Stomach (tissue), 8 donors: ENCODE measurements at regions not wholly inside any gene's neighbourhood (a gene's known extent, or its start where the extent isn't known, plus 50 kb on each side); places are given as distances from the start of the nearest gene placed in this dataset.

ENCODE experiments used
- DNase-seq, 2 donors: peaks; one replicate each; pipeline versions ENCODE4 v3.0.0 to v3.0.0-alpha.2; 2013 to 2019
- H3K27ac ChIP-seq, 5 donors: fragments of 200-600 bp in 4 of 5; sonication (generic) in 4 of 5; one replicate each; pipeline ENCODE4 v1.5.1; 2013 to 2019; ENCODE audit warnings: mild to moderate bottlenecking in 1 of 5, moderate library complexity in 1 of 5
- H3K27me3 ChIP-seq, 3 donors: fragments of 200-600 bp; sonication (generic); one replicate each; pipeline ENCODE4 v1.5.1; 2017 to 2019; ENCODE audit warnings: mixed run types in 1 of 3
- H3K36me3 ChIP-seq, 4 donors: fragments of 200-600 bp; sonication (generic); 1 replicate in 3 of 4; 2 replicates in 1 of 4; pipeline ENCODE4 v1.5.1; 2016 to 2019
- H3K4me1 ChIP-seq, 4 donors: fragments of 200-600 bp; sonication (generic); one replicate each; pipeline ENCODE4 v1.5.1; 2016 to 2019
- H3K4me3 ChIP-seq, 4 donors: fragments of 200-600 bp; sonication (generic) in 3 of 4; one replicate each; pipeline ENCODE4 v1.5.1; 2016 to 2019; ENCODE audit warnings: mild to moderate bottlenecking in 1 of 4
- H3K9me3 ChIP-seq, 4 donors: fragments of 200-600 bp; sonication (generic); one replicate each; pipeline ENCODE4 v1.5.1; 2016 to 2019
- EP300 ChIP-seq: sonication (generic); formaldehyde crosslinking; IDR thresholded peaks from one replicate; pipeline ENCODE4 v1.6.1; 2017; ENCODE audit warnings: antibody characterized with exemption
- POLR2A ChIP-seq, 4 donors: fragments of 450-650 bp; IDR thresholded peaks; one replicate each; pipeline ENCODE4 v1.6.1; 2016; ENCODE audit warnings: antibody characterized with exemption in 4 of 4, control low read depth in 2 of 4, mild to moderate bottlenecking in 1 of 4, moderate library complexity in 1 of 4
- POLR2AphosphoS5 ChIP-seq, 3 donors: sonication (generic); formaldehyde crosslinking; IDR thresholded peaks; one replicate each; pipeline ENCODE4 v1.6.1; 2016; ENCODE audit warnings: antibody characterized with exemption in 3 of 3
- WGBS, 5 donors: extraction: QIAGEN DNeasy Blood & Tissue Kit in 3 of 5; methylation state at CpG; one replicate each; pipeline versions ENCODE4 v1.1.5 to v1.1.7; 2013 to 2018; 5-methylcytosine and 5-hydroxymethylcytosine counted together
- intact Hi-C: fragments of 100-400 bp; cut with DNase I; formaldehyde crosslinking; loops from one replicate; pipeline ENCODE4 v1.15.1; 2023; ENCODE audit warnings: low total_unique reads
- TF ChIP-seq, protein P1 (sequence below), 7 experiments: fragments of 450-650 bp in 4 of 7; fragments of 200-600 bp in 3 of 7; sonication (generic) in 3 of 7; IDR thresholded peaks; one replicate each; pipeline ENCODE4 v1.5.1; 2016 to 2019; ENCODE audit warnings: antibody characterized with exemption in 7 of 7, control low read depth in 2 of 7, mild to moderate bottlenecking in 1 of 7
- donor health status: healthy with polysubstance abuse.
- donor health status: Bipolar disorder and iron deficiency.
- donor health status: healthy.

GRCh38 chr17:33987162-33987561 lies 267.9 kb upstream of the CCL2 start:
- intact Hi-C loops = no loop called here
- Histone ChIP-seq H3K9me3 (no peaks in the 10 kb centered on the region), H3K4me3 (no peak overlapping the region), H3K36me3 (no peaks in the 10 kb centered on the region), H3K4me1 (peaks cover 0 to 9% (median 3%) of the 10 kb centered on the region in 4 donors), H3K27ac (no peak overlapping the region), H3K27me3 (no peaks in the 10 kb centered on the region)
- TF ChIP-seq, protein P1, sequence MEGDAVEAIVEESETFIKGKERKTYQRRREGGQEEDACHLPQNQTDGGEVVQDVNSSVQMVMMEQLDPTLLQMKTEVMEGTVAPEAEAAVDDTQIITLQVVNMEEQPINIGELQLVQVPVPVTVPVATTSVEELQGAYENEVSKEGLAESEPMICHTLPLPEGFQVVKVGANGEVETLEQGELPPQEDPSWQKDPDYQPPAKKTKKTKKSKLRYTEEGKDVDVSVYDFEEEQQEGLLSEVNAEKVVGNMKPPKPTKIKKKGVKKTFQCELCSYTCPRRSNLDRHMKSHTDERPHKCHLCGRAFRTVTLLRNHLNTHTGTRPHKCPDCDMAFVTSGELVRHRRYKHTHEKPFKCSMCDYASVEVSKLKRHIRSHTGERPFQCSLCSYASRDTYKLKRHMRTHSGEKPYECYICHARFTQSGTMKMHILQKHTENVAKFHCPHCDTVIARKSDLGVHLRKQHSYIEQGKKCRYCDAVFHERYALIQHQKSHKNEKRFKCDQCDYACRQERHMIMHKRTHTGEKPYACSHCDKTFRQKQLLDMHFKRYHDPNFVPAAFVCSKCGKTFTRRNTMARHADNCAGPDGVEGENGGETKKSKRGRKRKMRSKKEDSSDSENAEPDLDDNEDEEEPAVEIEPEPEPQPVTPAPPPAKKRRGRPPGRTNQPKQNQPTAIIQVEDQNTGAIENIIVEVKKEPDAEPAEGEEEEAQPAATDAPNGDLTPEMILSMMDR (IDR thresholded peaks at IDR 0.05) = no peak
- TF ChIP-seq EP300 (no peak), POLR2A (IDR thresholded peaks at IDR 0.05) (no peak), POLR2AphosphoS5 (IDR thresholded peaks at IDR 0.05) (no peak)
- WGBS, 5 donors = 85 to 92% (median 90%) methylated on average over 2 of the region's 2 CpGs
- DNase-seq = no peak

DNA sequence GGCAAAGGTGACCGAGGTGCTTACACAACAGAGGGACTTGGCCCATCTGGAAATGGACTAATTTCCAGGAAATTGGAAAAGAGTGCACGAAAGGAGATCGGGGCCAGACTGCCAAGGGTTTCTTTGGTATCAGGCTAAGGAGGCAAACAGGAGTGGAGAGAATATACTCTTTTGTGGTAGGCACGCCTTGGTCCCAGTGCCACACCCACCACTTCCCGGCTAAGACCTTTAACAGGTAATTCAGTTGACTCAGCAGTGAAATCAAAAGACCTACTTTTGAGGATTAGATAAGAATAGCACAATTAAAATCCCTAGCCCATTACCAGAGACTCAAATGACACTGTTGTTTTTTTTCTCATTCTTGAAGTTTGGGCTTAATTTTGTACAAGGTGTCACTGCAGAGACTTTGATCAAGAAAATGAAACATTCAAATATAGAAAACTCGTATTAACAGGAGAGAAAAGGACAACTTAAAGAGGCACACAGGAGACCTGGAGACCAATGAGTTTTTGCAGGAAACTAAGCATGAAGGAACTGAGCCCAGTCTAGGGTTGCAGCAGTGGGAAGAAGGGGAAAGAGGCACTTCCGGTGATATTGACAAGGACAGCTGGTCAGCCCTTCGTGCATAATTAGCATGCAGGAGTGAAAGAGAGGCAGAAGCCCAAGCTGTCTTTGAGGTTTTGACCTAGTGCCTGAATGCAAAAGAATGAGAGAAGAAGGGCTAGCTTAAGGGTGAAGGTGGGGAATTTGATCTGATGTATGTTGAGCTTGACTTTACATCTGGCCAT lies 265.5 kb upstream of the CCL2 start:
- peaks cover 0 to 9% (median 3%) of the 10 kb centered on the region in 4 donors for H3K4me1 ChIP-seq
- no peak overlapping the region for H3K4me3 ChIP-seq
- H3K9me3 ChIP-seq = no peaks in the 10 kb centered on the region
- intact Hi-C loops = no loop called here
- H3K27ac ChIP-seq = peak overlapping the region in 3 of 5 donors; percentile 37 to 64 (median 50)
- no peaks in the 10 kb centered on the region for H3K36me3 ChIP-seq
- WGBS, 5 donors = 26 to 41% (median 38%) methylated on average over 8 of the region's 8 CpGs
- TF ChIP-seq, protein P1 (IDR thresholded peaks at IDR 0.05) = no peak
- no peak for TF ChIP-seq POLR2A (IDR thresholded peaks at IDR 0.05)
- peak in 2 of 3 donors; percentile 20 to 22 for TF ChIP-seq POLR2AphosphoS5 (IDR thresholded peaks at IDR 0.05)
- TF ChIP-seq EP300 = no peak
- H3K27me3 ChIP-seq = no peaks in the 10 kb centered on the region
- DNase-seq = peak; percentile 49 to 71

DNA sequence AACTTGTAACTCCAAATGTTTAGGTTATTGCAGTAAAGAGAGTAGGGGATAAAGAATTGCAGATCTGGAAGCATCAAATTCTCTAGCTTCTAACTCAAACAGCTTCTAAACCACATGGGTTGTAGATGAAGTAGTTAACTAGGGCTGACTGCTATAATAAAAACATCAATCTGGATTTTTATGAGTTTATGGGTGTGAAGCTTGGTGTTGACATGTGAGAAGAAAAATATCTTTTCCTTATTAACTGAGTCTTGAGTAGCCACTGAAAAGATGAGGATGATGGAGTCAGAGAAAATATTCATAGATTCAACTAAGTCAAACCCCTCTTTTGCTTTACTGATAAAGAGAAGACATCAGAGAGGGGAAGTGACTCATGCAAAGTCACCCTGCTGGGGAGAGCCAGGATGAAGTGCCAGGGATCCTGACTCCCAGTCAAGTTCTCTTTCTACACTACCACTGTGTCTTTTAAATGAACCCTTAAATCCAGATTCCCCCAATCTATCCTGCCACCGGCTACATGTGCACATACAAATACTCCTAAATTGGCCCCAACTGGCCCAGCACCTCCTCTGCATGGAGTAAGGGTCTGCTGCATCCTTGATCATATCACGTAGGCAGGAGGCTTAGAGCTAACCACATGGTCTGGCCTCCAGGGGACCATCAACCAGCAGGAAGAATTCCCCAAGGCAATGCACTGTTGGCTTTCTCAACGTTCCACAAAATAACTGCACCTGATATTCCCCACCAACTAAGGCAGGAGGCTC lies 264.0 kb upstream of the CCL2 start:
- Histone ChIP-seq H3K27me3 (no peaks in the 10 kb centered on the region), H3K4me1 (peaks cover 0 to 9% (median 3%) of the 10 kb centered on the region in 4 donors), H3K4me3 (no peak overlapping the region), H3K27ac (no peak overlapping the region), H3K36me3 (no peaks in the 10 kb centered on the region), H3K9me3 (no peaks in the 10 kb centered on the region)
- TF ChIP-seq POLR2A (IDR thresholded peaks at IDR 0.05) = no peak
- no peak for TF ChIP-seq EP300
- TF ChIP-seq POLR2AphosphoS5 (IDR thresholded peaks at IDR 0.05) = no peak
- TF ChIP-seq, protein P1 (IDR thresholded peaks at IDR 0.05) = no peak
- intact Hi-C loops = no loop called here
- WGBS, 5 donors = 62 to 89% (median 76%) methylated on average over 3 of the region's 3 CpGs
- no peak for DNase-seq

DNA sequence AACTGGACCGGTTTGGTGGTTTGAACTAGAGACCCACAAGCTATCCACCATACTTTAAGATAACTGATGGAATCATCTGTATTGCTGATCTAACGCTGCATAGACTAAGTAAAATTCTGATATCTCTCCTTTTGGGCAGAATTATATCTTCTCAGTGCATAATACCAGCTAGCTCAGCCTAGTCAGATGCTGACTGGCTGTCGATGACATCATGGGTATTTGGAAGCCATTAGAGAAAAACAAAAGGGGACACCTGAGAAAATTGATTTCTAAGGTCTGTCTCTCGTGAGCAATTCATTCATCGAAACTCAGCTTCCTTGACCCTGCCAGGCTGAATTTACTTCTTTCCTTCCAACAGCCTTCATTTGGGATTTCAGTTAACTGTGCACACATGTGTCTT lies 263.0 kb upstream of the CCL2 start:
- H3K4me1 ChIP-seq = peaks cover 0 to 9% (median 3%) of the 10 kb centered on the region in 4 donors
- H3K36me3 ChIP-seq = no peaks in the 10 kb centered on the region
- intact Hi-C loops = no loop called here
- DNase-seq = no peak
- no peaks in the 10 kb centered on the region for H3K27me3 ChIP-seq
- H3K9me3 ChIP-seq = no peaks in the 10 kb centered on the region
- H3K27ac ChIP-seq = no peak overlapping the region
- 74 to 95% (median 76%) methylated on average over 5 of the region's 5 CpGs for WGBS, 5 donors
- H3K4me3 ChIP-seq = no peak overlapping the region
- no peak for TF ChIP-seq POLR2A (IDR thresholded peaks at IDR 0.05)
- TF ChIP-seq EP300 = no peak
- no peak for TF ChIP-seq POLR2AphosphoS5 (IDR thresholded peaks at IDR 0.05)
- TF ChIP-seq, protein P1 (IDR thresholded peaks at IDR 0.05) = no peak
